ENCODE measurements at regions not wholly inside any gene's neighbourhood (a gene's known extent, or its start where the extent isn't known, plus 50 kb on each side); places are given as distances from the start of the nearest gene placed in this dataset.
"Not testable (repeated sequence)": the region's sequence is repeated elsewhere in the genome, so short reads cannot be mapped to it uniquely, and the experiment has no call there.

- no peak for TF ChIP-seq CTCF (IDR thresholded peaks at IDR 0.05; ENCODE audit: insufficient read depth, low read length, poor library complexity, severe bottlenecking)
- DNase-seq (ENCODE audit: low read depth): no peak
- H3K4me3 ChIP-seq (ENCODE audit: low read depth, low read length): no peak overlapping the region
- no peaks in the 10 kb centered on the region for H3K27me3 ChIP-seq (ENCODE audit: control insufficient read depth, insufficient read depth, low read length)
- H3K36me3 ChIP-seq (ENCODE audit: control insufficient read depth, insufficient read depth, low read length): no peaks in the 10 kb centered on the region
Measured at GRCh38 chr7:68833422-68833821, 764.9 kb upstream of the AUTS2 start.

GRCh38 chr7:68839014-68839413 lies 759.3 kb upstream of the AUTS2 start:
- Histone ChIP-seq H3K36me3 (ENCODE audit: control insufficient read depth, insufficient read depth, low read length) (no peaks in the 10 kb centered on the region), H3K4me3 (ENCODE audit: low read depth, low read length) (no peak overlapping the region), H3K27me3 (ENCODE audit: control insufficient read depth, insufficient read depth, low read length) (no peaks in the 10 kb centered on the region)
- DNase-seq (ENCODE audit: low read depth): no peak
- no peak for TF ChIP-seq CTCF (IDR thresholded peaks at IDR 0.05; ENCODE audit: insufficient read depth, low read length, poor library complexity, severe bottlenecking)

- H3K27me3 ChIP-seq (ENCODE audit: control insufficient read depth, insufficient read depth, low read length): no peaks in the 10 kb centered on the region
- no peak overlapping the region for H3K4me3 ChIP-seq (ENCODE audit: low read depth, low read length)
- H3K36me3 ChIP-seq (ENCODE audit: control insufficient read depth, insufficient read depth, low read length): no peaks in the 10 kb centered on the region
- TF ChIP-seq CTCF (IDR thresholded peaks at IDR 0.05; ENCODE audit: insufficient read depth, low read length, poor library complexity, severe bottlenecking): no peak
- DNase-seq (ENCODE audit: low read depth): no peak
Measured at GRCh38 chr7:68840991-68841390, 757.3 kb upstream of the AUTS2 start.

GRCh38 chr7:68843985-68844384 lies 754.3 kb upstream of the AUTS2 start:
- not testable (repeated sequence) for DNase-seq (ENCODE audit: low read depth); H3K27me3 ChIP-seq (ENCODE audit: control insufficient read depth, insufficient read depth, low read length); H3K4me3 ChIP-seq (ENCODE audit: low read depth, low read length); H3K36me3 ChIP-seq (ENCODE audit: control insufficient read depth, insufficient read depth, low read length)

- TF ChIP-seq CTCF (IDR thresholded peaks at IDR 0.05; ENCODE audit: insufficient read depth, low read length, poor library complexity, severe bottlenecking): no peak
- no peaks in the 10 kb centered on the region for H3K36me3 ChIP-seq (ENCODE audit: control insufficient read depth, insufficient read depth, low read length)
- H3K27me3 ChIP-seq (ENCODE audit: control insufficient read depth, insufficient read depth, low read length): no peaks in the 10 kb centered on the region
- H3K4me3 ChIP-seq (ENCODE audit: low read depth, low read length): no peak overlapping the region
- DNase-seq (ENCODE audit: low read depth): no peak
Measured at GRCh38 chr7:68846811-68847325, 751.4 kb upstream of the AUTS2 start.

GRCh38 chr7:68853254-68853653 lies 745.0 kb upstream of the AUTS2 start:
- no peak for TF ChIP-seq CTCF (IDR thresholded peaks at IDR 0.05; ENCODE audit: insufficient read depth, low read length, poor library complexity, severe bottlenecking)
- Histone ChIP-seq H3K4me3 (ENCODE audit: low read depth, low read length) (no peak overlapping the region), H3K27me3 (ENCODE audit: control insufficient read depth, insufficient read depth, low read length) (no peaks in the 10 kb centered on the region), H3K36me3 (ENCODE audit: control insufficient read depth, insufficient read depth, low read length) (no peaks in the 10 kb centered on the region)
- no peak for DNase-seq (ENCODE audit: low read depth)
